ENCODE measurements at regions not wholly inside any gene's neighbourhood (a gene's known extent, or its start where the extent isn't known, plus 50 kb on each side); places are given as distances from the start of the nearest gene placed in this dataset.

- CTCF ChIA-PET = no interaction called here
- no peak overlapping the region for H3K4me3 Mint-ChIP-seq
- Histone ChIP-seq H3K9me3 (ENCODE audit: control extremely low read depth in 1 of 3, control insufficient read depth in 2 of 3, insufficient read depth in 1 of 3, low read length in 2 of 3) (peaks cover 0 to 4% (median 2%) of the 10 kb centered on the region in 3 donors), H3K27ac (ENCODE audit: low read length in 2 of 2) (no peak overlapping the region), H2AFZ (ENCODE audit: insufficient read depth, low read depth, low read length, poor library complexity, severe bottlenecking) (no peak overlapping the region), H3K27me3 (replicated peaks in 1 of 4; ENCODE audit: control extremely low read depth in 1 of 4, control insufficient read depth in 3 of 4, insufficient read depth in 4 of 4, low read length in 3 of 4) (no peaks in the 10 kb centered on the region), H3K9ac (ENCODE audit: low read length) (no peak overlapping the region), H3K4me1 (ENCODE audit: control insufficient read depth in 2 of 2, insufficient read depth in 2 of 2, low read length in 2 of 2) (no peaks in the 10 kb centered on the region), H3K4me3 (ENCODE audit: control extremely low read depth in 1 of 5, extremely low read depth in 1 of 5, insufficient read depth in 1 of 5, low read depth in 2 of 5, low read length in 4 of 5) (no peak overlapping the region), H3K4me2 (replicated peaks; ENCODE audit: low read depth, low read length, poor library complexity, severe bottlenecking) (no peak overlapping the region), H3K36me3 (replicated peaks in 1 of 2; ENCODE audit: control extremely low read depth in 1 of 2, control insufficient read depth in 1 of 2, extremely low read depth in 1 of 2, insufficient read depth in 2 of 2, low read length in 1 of 2) (no peaks in the 10 kb centered on the region), H4K20me1 (ENCODE audit: control insufficient read depth, insufficient read depth, low read length, poor library complexity, severe bottlenecking) (no peaks in the 10 kb centered on the region), H3K79me2 (ENCODE audit: control insufficient read depth, insufficient read depth, low read length) (no peaks in the 10 kb centered on the region)
- H3K27ac Mint-ChIP-seq = no peak overlapping the region
- H3K27me3 Mint-ChIP-seq = no peaks in the 10 kb centered on the region
- POLR2A ChIA-PET = no interaction called here
- WGBS (ENCODE audit: insufficient coverage) = no CpG with 5 or more reads among the region's 1 CpG
- no peaks in the 10 kb centered on the region for H3K4me1 Mint-ChIP-seq
- intact Hi-C loops (cut with micrococcal nuclease) = no loop called here
- no peak for DNase-seq
- H3K9me3 Mint-ChIP-seq (ENCODE audit: insufficient read depth) = peaks cover 6% of the 10 kb centered on the region
- no peak for TF ChIP-seq EZH2 (IDR thresholded peaks at IDR 0.05; ENCODE audit: borderline replicate concordance, insufficient read depth, low read depth, low read length, poor library complexity, severe bottlenecking)
- TF ChIP-seq, protein P1, sequence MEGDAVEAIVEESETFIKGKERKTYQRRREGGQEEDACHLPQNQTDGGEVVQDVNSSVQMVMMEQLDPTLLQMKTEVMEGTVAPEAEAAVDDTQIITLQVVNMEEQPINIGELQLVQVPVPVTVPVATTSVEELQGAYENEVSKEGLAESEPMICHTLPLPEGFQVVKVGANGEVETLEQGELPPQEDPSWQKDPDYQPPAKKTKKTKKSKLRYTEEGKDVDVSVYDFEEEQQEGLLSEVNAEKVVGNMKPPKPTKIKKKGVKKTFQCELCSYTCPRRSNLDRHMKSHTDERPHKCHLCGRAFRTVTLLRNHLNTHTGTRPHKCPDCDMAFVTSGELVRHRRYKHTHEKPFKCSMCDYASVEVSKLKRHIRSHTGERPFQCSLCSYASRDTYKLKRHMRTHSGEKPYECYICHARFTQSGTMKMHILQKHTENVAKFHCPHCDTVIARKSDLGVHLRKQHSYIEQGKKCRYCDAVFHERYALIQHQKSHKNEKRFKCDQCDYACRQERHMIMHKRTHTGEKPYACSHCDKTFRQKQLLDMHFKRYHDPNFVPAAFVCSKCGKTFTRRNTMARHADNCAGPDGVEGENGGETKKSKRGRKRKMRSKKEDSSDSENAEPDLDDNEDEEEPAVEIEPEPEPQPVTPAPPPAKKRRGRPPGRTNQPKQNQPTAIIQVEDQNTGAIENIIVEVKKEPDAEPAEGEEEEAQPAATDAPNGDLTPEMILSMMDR (IDR thresholded peaks at IDR 0.05) = no peak
- no peak for ATAC-seq (ENCODE audit: low read depth)
Observed at GRCh38 chr1:74908797-74909196, 175.8 kb downstream of the TYW3 start.

DNA sequence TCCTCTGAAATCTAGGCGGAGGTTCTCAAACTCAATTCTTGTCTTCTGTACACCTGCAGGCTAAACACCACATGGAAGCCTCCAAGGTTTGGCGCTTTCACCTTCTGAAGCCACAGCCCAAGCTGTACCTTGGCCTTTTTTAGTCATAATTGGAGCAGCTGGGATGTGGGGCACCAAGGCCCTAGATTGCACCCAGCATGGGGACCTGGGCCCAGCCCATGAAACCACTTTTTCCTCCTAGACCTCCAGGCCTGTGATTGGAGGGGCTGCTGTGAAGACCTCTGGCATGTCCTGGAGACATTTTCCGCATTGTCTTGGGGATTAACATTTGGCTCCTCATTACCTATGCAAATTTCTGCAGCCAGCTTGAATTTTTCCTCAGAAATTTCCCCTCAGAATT, 181.0 kb downstream of the TYW3 start:
- no peaks in the 10 kb centered on the region for H3K27me3 Mint-ChIP-seq
- TF ChIP-seq, protein P1 (IDR thresholded peaks at IDR 0.05) = no peak
- no peak for TF ChIP-seq EZH2 (IDR thresholded peaks at IDR 0.05; ENCODE audit: borderline replicate concordance, insufficient read depth, low read depth, low read length, poor library complexity, severe bottlenecking)
- Histone ChIP-seq H3K79me2 (ENCODE audit: control insufficient read depth, insufficient read depth, low read length) (no peaks in the 10 kb centered on the region), H3K4me3 (ENCODE audit: control extremely low read depth in 1 of 5, extremely low read depth in 1 of 5, insufficient read depth in 1 of 5, low read depth in 2 of 5, low read length in 4 of 5) (no peak overlapping the region), H4K20me1 (ENCODE audit: control insufficient read depth, insufficient read depth, low read length, poor library complexity, severe bottlenecking) (no peaks in the 10 kb centered on the region), H3K4me1 (ENCODE audit: control insufficient read depth in 2 of 2, insufficient read depth in 2 of 2, low read length in 2 of 2) (no peaks in the 10 kb centered on the region), H3K36me3 (replicated peaks in 1 of 2; ENCODE audit: control extremely low read depth in 1 of 2, control insufficient read depth in 1 of 2, extremely low read depth in 1 of 2, insufficient read depth in 2 of 2, low read length in 1 of 2) (no peaks in the 10 kb centered on the region), H3K9me3 (ENCODE audit: control extremely low read depth in 1 of 3, control insufficient read depth in 2 of 3, insufficient read depth in 1 of 3, low read length in 2 of 3) (peaks cover 0 to 7% (median 2%) of the 10 kb centered on the region in 3 donors), H3K9ac (ENCODE audit: low read length) (no peak overlapping the region), H3K27ac (ENCODE audit: low read length in 2 of 2) (no peak overlapping the region), H3K27me3 (replicated peaks in 1 of 4; ENCODE audit: control extremely low read depth in 1 of 4, control insufficient read depth in 3 of 4, insufficient read depth in 4 of 4, low read length in 3 of 4) (no peaks in the 10 kb centered on the region), H2AFZ (ENCODE audit: insufficient read depth, low read depth, low read length, poor library complexity, severe bottlenecking) (no peak overlapping the region), H3K4me2 (replicated peaks; ENCODE audit: low read depth, low read length, poor library complexity, severe bottlenecking) (no peak overlapping the region)
- H3K4me3 Mint-ChIP-seq = no peak overlapping the region
- no peak for ATAC-seq (ENCODE audit: low read depth)
- H3K4me1 Mint-ChIP-seq = no peaks in the 10 kb centered on the region
- ChIA-PET POLR2A (no interaction called here), CTCF (no interaction called here)
- H3K9me3 Mint-ChIP-seq (ENCODE audit: insufficient read depth) = peaks cover 15% of the 10 kb centered on the region
- H3K27ac Mint-ChIP-seq = no peak overlapping the region
- intact Hi-C loops (cut with micrococcal nuclease) = no loop called here
- WGBS (ENCODE audit: insufficient coverage) = 81% methylated on average over 3 of the region's 3 CpGs
- DNase-seq = no peak

Measured in B cell (primary cell).